WTC11 (cell line): ENCODE measurements at regions not wholly inside any gene's neighbourhood (a gene's known extent, or its start where the extent isn't known, plus 50 kb on each side); places are given as distances from the start of the nearest gene placed in this dataset.

Experiments used
- ATAC-seq: fragments of 200-7000 bp; cut with Tn5 transposase; 2 replicates; pipeline ENCODE4 v1.10.0; 2021; ENCODE audit warnings: mild to moderate bottlenecking, moderate library complexity
- CTCF ChIA-PET: fragments of 300-600 bp; sonication (Branson Sonifier 250); formaldehyde crosslinking; loops from one replicate; lab custom pipeline; 2021; ENCODE audit warnings: antibody characterized with exemption; lab: Charles Lee
- POLR2A ChIA-PET: fragments of 350-600 bp; sonication (Branson Sonifier 250); formaldehyde crosslinking; loops from one replicate; lab custom pipeline; 2021; ENCODE audit warnings: antibody characterized with exemption; lab: Charles Lee
- DNase-seq: peaks from one replicate; pipeline ENCODE4 v3.0.0; 2021; ENCODE audit warnings: low spot score
- H3K27ac Mint-ChIP-seq: 2 replicates; pipeline ENCODE4 v1.8.0; 2021; ENCODE audit warnings: mixed read lengths
- H3K27me3 Mint-ChIP-seq: 2 replicates; pipeline ENCODE4 v1.8.0; 2021; ENCODE audit warnings: low read depth, mild to moderate bottlenecking, moderate library complexity, mixed read lengths
- H3K36me3 Mint-ChIP-seq: 2 replicates; pipeline ENCODE4 v1.8.0; 2021; ENCODE audit warnings: mixed read lengths
- H3K4me1 Mint-ChIP-seq: 2 replicates; pipeline ENCODE4 v1.8.0; 2022; ENCODE audit warnings: mixed read lengths
- H3K4me3 Mint-ChIP-seq: 2 replicates; pipeline ENCODE4 v1.8.0; 2021; ENCODE audit warnings: mild to moderate bottlenecking, moderate library complexity, mixed read lengths
- H3K9me3 Mint-ChIP-seq: 2 replicates; pipeline ENCODE4 v1.8.0; 2021; ENCODE audit warnings: mixed read lengths
- FOXP1 ChIP-seq: sonication (generic); formaldehyde crosslinking; IDR thresholded peaks from 2 replicates; pipeline ENCODE4 v1.8.0; 2022; ENCODE audit warnings: missing genetic modification reagents, mild to moderate bottlenecking, moderate library complexity, borderline replicate concordance
- GTF2I ChIP-seq: fragments of 250-450 bp; sonication (Bioruptor Pico); conservative IDR thresholded peaks from 2 replicates; pipeline ENCODE4 v1.4.0; 2021; ENCODE audit warnings: mild to moderate bottlenecking
- MXD4 ChIP-seq: fragments of 250-450 bp; sonication (Bioruptor Pico); IDR thresholded peaks from 2 replicates; pipeline ENCODE4 v1.8.0; 2021; ENCODE audit warnings: mild to moderate bottlenecking, moderate library complexity, borderline replicate concordance
- NR2C2 ChIP-seq: sonication (generic); formaldehyde crosslinking; IDR thresholded peaks from 2 replicates; pipeline ENCODE4 v1.8.0; 2022; ENCODE audit warnings: mild to moderate bottlenecking, missing genetic modification reagents
- PREB ChIP-seq: sonication (generic); formaldehyde crosslinking; IDR thresholded peaks from 2 replicates; pipeline ENCODE4 v1.8.1; 2022; ENCODE audit warnings: mild to moderate bottlenecking, missing genetic modification reagents, moderate library complexity, borderline replicate concordance
- RELA ChIP-seq: sonication (generic); formaldehyde crosslinking; IDR thresholded peaks from 2 replicates; pipeline ENCODE4 v1.8.1; 2022; ENCODE audit warnings: missing genetic modification reagents, mild to moderate bottlenecking, borderline replicate concordance
- SMAD3 ChIP-seq: sonication (generic); formaldehyde crosslinking; IDR thresholded peaks from 2 replicates; pipeline ENCODE4 v1.8.0; 2022; ENCODE audit warnings: missing genetic modification reagents, mild to moderate bottlenecking, borderline replicate concordance
- ZMAT4 ChIP-seq: fragments of 250-450 bp; sonication (Bioruptor Pico); IDR thresholded peaks from 2 replicates; pipeline ENCODE4 v1.9.0; 2021; ENCODE audit warnings: mild to moderate bottlenecking
- ZNF317 ChIP-seq: sonication (generic); formaldehyde crosslinking; IDR thresholded peaks from 2 replicates; pipeline ENCODE4 v1.8.1; 2023; ENCODE audit warnings: low read depth, mild to moderate bottlenecking, moderate library complexity, missing genetic modification reagents, borderline replicate concordance
- ZNF416 ChIP-seq: fragments of 250-450 bp; sonication (Bioruptor Pico); IDR thresholded peaks from 2 replicates; pipeline ENCODE4 v1.9.0; 2021; ENCODE audit warnings: mild to moderate bottlenecking, inconsistent platforms
- ZNF425 ChIP-seq: fragments of 250-450 bp; sonication (Bioruptor Pico); conservative IDR thresholded peaks from 2 replicates; pipeline ENCODE4 v1.9.0; 2021; ENCODE audit warnings: mild to moderate bottlenecking
- ZNF512 ChIP-seq: sonication (generic); formaldehyde crosslinking; IDR thresholded peaks from 2 replicates; pipeline ENCODE4 v1.8.1; 2022; ENCODE audit warnings: missing genetic modification reagents, borderline replicate concordance
- TF ChIP-seq, protein P1 (sequence below): sonication (generic); formaldehyde crosslinking; IDR thresholded peaks from 2 replicates; pipeline ENCODE4 v1.8.0; 2023; ENCODE audit warnings: mild to moderate bottlenecking, missing genetic modification reagents
- TF ChIP-seq, protein P2 (sequence below): fragments of 250-450 bp; sonication (Bioruptor Pico); IDR thresholded peaks from 2 replicates; pipeline ENCODE4 v1.8.0; 2021; ENCODE audit warnings: mild to moderate bottlenecking
- TF ChIP-seq, protein P3 (sequence below): sonication (generic); formaldehyde crosslinking; IDR thresholded peaks from 2 replicates; pipeline ENCODE4 v1.8.1; 2023; ENCODE audit warnings: mild to moderate bottlenecking, missing genetic modification reagents, moderate library complexity

DNA sequence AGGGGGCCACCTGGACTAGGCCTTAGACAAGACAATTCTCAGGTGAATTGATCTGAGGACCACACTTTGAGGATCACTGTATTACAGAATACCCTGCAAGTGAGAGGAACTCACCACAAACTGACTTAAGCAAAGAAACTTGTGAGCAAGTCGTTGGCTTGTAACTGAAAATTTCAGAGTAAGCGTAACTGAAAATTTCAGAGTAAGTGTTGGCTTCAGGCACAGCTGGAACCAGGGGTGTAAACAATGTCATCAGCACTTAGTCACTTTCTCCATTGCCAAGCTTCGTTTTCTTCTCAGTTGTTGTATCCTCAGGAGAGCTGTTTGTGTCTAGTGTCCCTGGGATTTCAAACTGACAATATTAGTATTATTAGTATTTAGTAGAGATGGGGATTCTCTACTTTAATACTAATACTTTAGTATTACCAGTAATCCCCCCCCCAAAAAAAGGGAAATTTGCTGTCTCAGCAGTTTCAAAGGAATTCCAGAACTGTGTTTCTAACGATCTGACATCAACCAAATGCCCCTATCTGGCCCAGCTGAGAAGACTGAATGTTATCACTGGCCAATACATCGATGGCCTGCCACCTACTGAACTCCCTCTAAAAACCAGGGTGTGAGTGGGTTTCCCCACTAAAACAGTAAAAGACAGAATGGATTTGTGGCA, 474.4 kb downstream of the NTRK3 start (continued):
- TF ChIP-seq NR2C2 (CRISPR knock-in tag) (no peak), PREB (CRISPR knock-in tag) (no peak), GTF2I (no peak), ZMAT4 (CRISPR knock-in tag) (no peak)

DNA sequence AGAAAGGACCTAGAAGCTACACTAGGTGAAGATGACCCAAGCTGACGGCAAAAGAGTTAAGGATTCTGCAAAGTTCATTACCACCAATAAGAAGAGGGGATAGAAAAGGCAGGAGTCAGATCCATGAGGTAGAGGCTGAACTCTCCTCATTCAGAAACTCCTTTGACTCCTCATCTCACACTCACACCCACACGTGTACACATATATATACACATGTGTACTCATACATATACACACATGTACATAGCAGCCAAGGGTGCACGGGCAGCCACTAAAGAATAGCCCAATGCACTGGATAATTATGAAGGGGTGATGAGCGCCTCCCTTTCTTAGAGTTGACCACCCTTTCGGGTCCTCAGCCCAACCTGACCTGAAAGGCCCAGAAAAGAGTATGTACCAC, 476.8 kb downstream of the NTRK3 start:
- Mint-ChIP-seq H3K4me1 (no peaks in the 10 kb centered on the region; the same call in 1 of the 2 replicates), H3K27ac (no peak overlapping the region), H3K27me3 (no peaks in the 10 kb centered on the region), H3K36me3 (no peaks in the 10 kb centered on the region), H3K4me3 (no peak overlapping the region), H3K9me3 (no peaks in the 10 kb centered on the region)
- DNase-seq (no peak), ATAC-seq (no peak)
- CTCF ChIA-PET = no interaction called here
- TF ChIP-seq ZNF512 (CRISPR knock-in tag) = no peak
- no peak for TF ChIP-seq ZNF425 (CRISPR knock-in tag)
- TF ChIP-seq RELA (CRISPR knock-in tag) = no peak
- TF ChIP-seq, protein P1, sequence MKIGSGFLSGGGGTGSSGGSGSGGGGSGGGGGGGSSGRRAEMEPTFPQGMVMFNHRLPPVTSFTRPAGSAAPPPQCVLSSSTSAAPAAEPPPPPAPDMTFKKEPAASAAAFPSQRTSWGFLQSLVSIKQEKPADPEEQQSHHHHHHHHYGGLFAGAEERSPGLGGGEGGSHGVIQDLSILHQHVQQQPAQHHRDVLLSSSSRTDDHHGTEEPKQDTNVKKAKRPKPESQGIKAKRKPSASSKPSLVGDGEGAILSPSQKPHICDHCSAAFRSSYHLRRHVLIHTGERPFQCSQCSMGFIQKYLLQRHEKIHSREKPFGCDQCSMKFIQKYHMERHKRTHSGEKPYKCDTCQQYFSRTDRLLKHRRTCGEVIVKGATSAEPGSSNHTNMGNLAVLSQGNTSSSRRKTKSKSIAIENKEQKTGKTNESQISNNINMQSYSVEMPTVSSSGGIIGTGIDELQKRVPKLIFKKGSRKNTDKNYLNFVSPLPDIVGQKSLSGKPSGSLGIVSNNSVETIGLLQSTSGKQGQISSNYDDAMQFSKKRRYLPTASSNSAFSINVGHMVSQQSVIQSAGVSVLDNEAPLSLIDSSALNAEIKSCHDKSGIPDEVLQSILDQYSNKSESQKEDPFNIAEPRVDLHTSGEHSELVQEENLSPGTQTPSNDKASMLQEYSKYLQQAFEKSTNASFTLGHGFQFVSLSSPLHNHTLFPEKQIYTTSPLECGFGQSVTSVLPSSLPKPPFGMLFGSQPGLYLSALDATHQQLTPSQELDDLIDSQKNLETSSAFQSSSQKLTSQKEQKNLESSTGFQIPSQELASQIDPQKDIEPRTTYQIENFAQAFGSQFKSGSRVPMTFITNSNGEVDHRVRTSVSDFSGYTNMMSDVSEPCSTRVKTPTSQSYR (CRISPR knock-in tag) = no peak
- TF ChIP-seq FOXP1 (CRISPR knock-in tag) = no peak
- TF ChIP-seq ZNF317 = no peak
- TF ChIP-seq SMAD3 (CRISPR knock-in tag) = no peak
- no peak for TF ChIP-seq ZNF416
- TF ChIP-seq, protein P2, sequence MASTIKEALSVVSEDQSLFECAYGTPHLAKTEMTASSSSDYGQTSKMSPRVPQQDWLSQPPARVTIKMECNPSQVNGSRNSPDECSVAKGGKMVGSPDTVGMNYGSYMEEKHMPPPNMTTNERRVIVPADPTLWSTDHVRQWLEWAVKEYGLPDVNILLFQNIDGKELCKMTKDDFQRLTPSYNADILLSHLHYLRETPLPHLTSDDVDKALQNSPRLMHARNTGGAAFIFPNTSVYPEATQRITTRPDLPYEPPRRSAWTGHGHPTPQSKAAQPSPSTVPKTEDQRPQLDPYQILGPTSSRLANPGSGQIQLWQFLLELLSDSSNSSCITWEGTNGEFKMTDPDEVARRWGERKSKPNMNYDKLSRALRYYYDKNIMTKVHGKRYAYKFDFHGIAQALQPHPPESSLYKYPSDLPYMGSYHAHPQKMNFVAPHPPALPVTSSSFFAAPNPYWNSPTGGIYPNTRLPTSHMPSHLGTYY (CRISPR knock-in tag) = no peak
- TF ChIP-seq, protein P3, sequence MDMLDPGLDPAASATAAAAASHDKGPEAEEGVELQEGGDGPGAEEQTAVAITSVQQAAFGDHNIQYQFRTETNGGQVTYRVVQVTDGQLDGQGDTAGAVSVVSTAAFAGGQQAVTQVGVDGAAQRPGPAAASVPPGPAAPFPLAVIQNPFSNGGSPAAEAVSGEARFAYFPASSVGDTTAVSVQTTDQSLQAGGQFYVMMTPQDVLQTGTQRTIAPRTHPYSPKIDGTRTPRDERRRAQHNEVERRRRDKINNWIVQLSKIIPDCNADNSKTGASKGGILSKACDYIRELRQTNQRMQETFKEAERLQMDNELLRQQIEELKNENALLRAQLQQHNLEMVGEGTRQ (CRISPR knock-in tag) = no peak
- TF ChIP-seq MXD4 (CRISPR knock-in tag) = no peak
- TF ChIP-seq, all 79 proteins: peak for 0
- POLR2A ChIA-PET = no interaction called here
